Hepatocyte (in vitro differentiated cells): ENCODE measurements at regions not wholly inside any gene's neighbourhood (a gene's known extent, or its start where the extent isn't known, plus 50 kb on each side); places are given as distances from the start of the nearest gene placed in this dataset.

Experiments
- CTCF ChIP-seq: fragments of 200-600 bp; sonication (generic); IDR thresholded peaks from 2 replicates; pipeline ENCODE4 v1.5.1; 2016; ENCODE audit warnings: antibody characterized with exemption, mild to moderate bottlenecking; ENCODE audit not compliant: poor library complexity
- EZH2 ChIP-seq: fragments of 200-600 bp; sonication (generic); IDR thresholded peaks from 2 replicates; pipeline ENCODE4 v1.6.1; 2016; ENCODE audit warnings: antibody characterized with exemption, mild to moderate bottlenecking, borderline replicate concordance
- EZH2phosphoT487 ChIP-seq: fragments of 200-600 bp; sonication (generic); IDR thresholded peaks from one replicate; pipeline ENCODE4 v1.6.1; 2018; ENCODE audit warnings: antibody characterized with exemption, mild to moderate bottlenecking, low read depth, moderate library complexity; ENCODE audit not compliant: unreplicated experiment, severe bottlenecking

- no peak for TF ChIP-seq CTCF
- no peak for TF ChIP-seq EZH2phosphoT487
- no peak for TF ChIP-seq EZH2
Measured at GRCh38 chr7:90094030-90094429, 60.2 kb upstream of the STEAP1 start.
